Uterus (tissue), 3 donors: ENCODE measurements at regions not wholly inside any gene's neighbourhood (a gene's known extent, or its start where the extent isn't known, plus 50 kb on each side); places are given as distances from the start of the nearest gene placed in this dataset.

Experiments used
- DNase-seq, 2 donors: peaks; one replicate each; pipeline ENCODE4 v3.0.0-alpha.2; 2019 to 2020
- H3K27ac ChIP-seq, 2 donors: fragments of 200-600 bp; sonication (generic); 1 replicate in 1 of 2; 2 replicates in 1 of 2; pipeline ENCODE4 v1.5.1; 2016 to 2018
- H3K27me3 ChIP-seq, 2 donors: fragments of 200-600 bp; sonication (generic); one replicate each; pipeline ENCODE4 v1.5.1; 2018 to 2019; ENCODE audit warnings: control low read depth in 1 of 2
- H3K36me3 ChIP-seq, 2 donors: fragments of 200-600 bp; sonication (generic); one replicate each; pipeline ENCODE4 v1.5.1; 2019; ENCODE audit warnings: control low read depth in 1 of 2
- H3K4me1 ChIP-seq, 2 donors: fragments of 200-600 bp; sonication (generic); one replicate each; pipeline ENCODE4 v1.5.1; 2018 to 2019; ENCODE audit warnings: control low read depth in 1 of 2
- H3K4me3 ChIP-seq, 2 donors: fragments of 200-600 bp; sonication (generic); 1 replicate in 1 of 2; 2 replicates in 1 of 2; pipeline ENCODE4 v1.5.1; 2018 to 2019; ENCODE audit warnings: mild to moderate bottlenecking in 1 of 2
- H3K9me3 ChIP-seq, 2 donors: fragments of 200-600 bp; sonication (generic); one replicate each; pipeline ENCODE4 v1.5.1; 2019; ENCODE audit warnings: control low read depth in 1 of 2
- POLR2A ChIP-seq, 2 donors: fragments of 450-650 bp; IDR thresholded peaks; one replicate each; pipeline ENCODE4 v1.6.1; 2016; ENCODE audit warnings: antibody characterized with exemption in 2 of 2, mild to moderate bottlenecking in 1 of 2, moderate library complexity in 1 of 2
- intact Hi-C: fragments of 100-400 bp; cut with DNase I; formaldehyde crosslinking; loops from one replicate; pipeline ENCODE4 v1.15.1; 2023; ENCODE audit warnings: low total_unique reads
- TF ChIP-seq, protein P1 (sequence below), 4 experiments: fragments of 200-600 bp in 2 of 4; fragments of 450-650 bp in 2 of 4; sonication (generic) in 2 of 4; IDR thresholded peaks; one replicate each; pipeline ENCODE4 v1.5.1; 2016 to 2019; ENCODE audit warnings: antibody characterized with exemption in 4 of 4, mild to moderate bottlenecking in 2 of 4, moderate library complexity in 1 of 4
- donor health status: DM: yes; HTN: yes; CAD: no.

DNA sequence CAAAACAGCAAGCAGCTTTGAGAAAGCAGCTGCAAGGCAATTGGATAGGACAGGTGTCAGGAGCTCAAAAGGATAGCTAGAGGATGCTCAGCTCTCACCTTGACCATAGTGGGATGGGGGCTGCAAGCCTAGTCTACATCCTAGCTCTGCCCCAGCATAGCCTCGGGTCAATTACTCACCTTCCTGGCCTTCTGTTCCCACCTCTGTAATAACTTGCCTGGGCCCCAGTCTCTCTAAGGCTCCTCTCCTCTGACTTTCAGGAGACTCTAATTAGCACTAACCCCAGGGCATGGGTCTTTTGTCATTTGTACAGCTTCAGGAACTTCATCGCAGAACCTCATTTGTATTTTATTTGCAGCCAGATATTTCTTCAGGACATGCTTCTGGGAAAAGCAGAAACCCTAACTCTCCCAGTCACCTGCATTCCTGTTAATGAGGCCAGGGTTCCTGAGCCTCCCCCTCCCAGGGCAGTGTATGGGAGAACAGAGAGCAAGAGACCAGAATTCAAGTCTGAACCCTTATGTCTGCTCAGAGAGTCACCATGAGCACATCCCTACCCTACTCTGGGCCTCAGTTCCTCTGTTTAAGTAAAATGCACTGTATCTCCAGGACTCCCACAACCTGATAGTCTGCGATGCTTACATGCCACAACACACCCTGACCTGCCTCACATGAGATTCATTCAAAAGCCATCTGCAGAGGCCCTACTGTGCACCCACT lies 108.1 kb downstream of the MATN1 start:
- no peaks in the 10 kb centered on the region for H3K27me3 ChIP-seq
- TF ChIP-seq, protein P1, sequence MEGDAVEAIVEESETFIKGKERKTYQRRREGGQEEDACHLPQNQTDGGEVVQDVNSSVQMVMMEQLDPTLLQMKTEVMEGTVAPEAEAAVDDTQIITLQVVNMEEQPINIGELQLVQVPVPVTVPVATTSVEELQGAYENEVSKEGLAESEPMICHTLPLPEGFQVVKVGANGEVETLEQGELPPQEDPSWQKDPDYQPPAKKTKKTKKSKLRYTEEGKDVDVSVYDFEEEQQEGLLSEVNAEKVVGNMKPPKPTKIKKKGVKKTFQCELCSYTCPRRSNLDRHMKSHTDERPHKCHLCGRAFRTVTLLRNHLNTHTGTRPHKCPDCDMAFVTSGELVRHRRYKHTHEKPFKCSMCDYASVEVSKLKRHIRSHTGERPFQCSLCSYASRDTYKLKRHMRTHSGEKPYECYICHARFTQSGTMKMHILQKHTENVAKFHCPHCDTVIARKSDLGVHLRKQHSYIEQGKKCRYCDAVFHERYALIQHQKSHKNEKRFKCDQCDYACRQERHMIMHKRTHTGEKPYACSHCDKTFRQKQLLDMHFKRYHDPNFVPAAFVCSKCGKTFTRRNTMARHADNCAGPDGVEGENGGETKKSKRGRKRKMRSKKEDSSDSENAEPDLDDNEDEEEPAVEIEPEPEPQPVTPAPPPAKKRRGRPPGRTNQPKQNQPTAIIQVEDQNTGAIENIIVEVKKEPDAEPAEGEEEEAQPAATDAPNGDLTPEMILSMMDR (IDR thresholded peaks at IDR 0.05), result no peak
- TF ChIP-seq POLR2A (IDR thresholded peaks at IDR 0.05), result no peak
- no peak overlapping the region for H3K27ac ChIP-seq
- no peak overlapping the region for H3K4me3 ChIP-seq
- H3K9me3 ChIP-seq, result no peaks in the 10 kb centered on the region
- intact Hi-C loops, result no loop called here
- peaks cover 0 to 4% of the 10 kb centered on the region in 2 donors for H3K4me1 ChIP-seq
- no peak for DNase-seq
- H3K36me3 ChIP-seq, result no peaks in the 10 kb centered on the region

DNA sequence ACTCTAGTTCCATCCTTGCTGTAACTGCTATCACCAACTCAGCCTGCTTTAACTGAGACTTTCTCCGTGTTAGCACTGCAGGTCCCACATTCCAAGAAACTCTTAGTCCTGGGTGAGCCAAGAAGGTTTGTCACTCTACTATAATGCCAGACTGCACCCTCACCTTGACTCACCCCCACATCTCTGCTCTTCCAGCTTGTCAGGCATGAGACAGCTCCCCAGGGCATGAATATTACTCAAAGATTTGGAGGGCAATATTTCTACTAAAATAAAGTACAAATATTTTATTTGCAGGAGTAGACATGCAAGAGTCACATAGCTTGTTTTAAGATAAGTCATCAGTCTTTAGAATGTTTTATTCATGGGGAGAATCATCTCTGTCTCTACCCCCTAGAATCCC lies 110.2 kb downstream of the MATN1 start:
- Histone ChIP-seq H3K4me3 (no peak overlapping the region), H3K36me3 (no peaks in the 10 kb centered on the region), H3K4me1 (peaks cover 0 to 3% of the 10 kb centered on the region in 2 donors), H3K9me3 (no peaks in the 10 kb centered on the region), H3K27ac (no peak overlapping the region), H3K27me3 (no peaks in the 10 kb centered on the region)
- DNase-seq, result no peak
- TF ChIP-seq, protein P1 (IDR thresholded peaks at IDR 0.05), result no peak
- TF ChIP-seq POLR2A (IDR thresholded peaks at IDR 0.05), result no peak
- intact Hi-C loops, result no loop called here

DNA sequence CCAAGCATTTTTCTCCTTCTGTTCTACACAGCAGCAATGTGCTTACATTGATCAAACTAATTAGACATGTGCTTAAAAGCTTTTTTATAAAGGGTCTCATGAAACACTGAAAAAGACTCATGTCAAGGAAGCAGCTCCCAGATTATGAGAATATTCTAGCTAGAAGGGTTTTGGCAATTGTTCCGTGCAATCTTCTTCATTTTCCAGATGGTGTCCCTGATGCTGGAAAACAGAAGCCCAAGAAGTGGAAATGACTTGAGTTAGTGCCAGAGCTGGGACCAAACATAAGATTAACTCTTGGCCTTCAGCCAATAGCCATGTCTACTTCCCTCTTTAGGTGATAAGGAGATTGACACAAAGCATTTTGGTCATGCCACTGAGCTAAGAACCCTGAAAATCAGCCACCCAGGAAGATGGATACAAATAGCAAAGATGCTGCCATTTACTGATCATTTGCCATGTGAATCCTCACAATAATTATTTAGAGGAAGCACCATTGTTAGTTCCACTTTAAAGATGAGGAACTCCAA lies 110.8 kb downstream of the MATN1 start:
- Histone ChIP-seq H3K9me3 (no peaks in the 10 kb centered on the region), H3K4me1 (no peaks in the 10 kb centered on the region), H3K36me3 (no peaks in the 10 kb centered on the region), H3K27me3 (no peaks in the 10 kb centered on the region), H3K27ac (no peak overlapping the region), H3K4me3 (no peak overlapping the region)
- no peak for TF ChIP-seq POLR2A (IDR thresholded peaks at IDR 0.05)
- TF ChIP-seq, protein P1 (IDR thresholded peaks at IDR 0.05), result no peak
- no peak for DNase-seq
- intact Hi-C loops, result no loop called here

DNA sequence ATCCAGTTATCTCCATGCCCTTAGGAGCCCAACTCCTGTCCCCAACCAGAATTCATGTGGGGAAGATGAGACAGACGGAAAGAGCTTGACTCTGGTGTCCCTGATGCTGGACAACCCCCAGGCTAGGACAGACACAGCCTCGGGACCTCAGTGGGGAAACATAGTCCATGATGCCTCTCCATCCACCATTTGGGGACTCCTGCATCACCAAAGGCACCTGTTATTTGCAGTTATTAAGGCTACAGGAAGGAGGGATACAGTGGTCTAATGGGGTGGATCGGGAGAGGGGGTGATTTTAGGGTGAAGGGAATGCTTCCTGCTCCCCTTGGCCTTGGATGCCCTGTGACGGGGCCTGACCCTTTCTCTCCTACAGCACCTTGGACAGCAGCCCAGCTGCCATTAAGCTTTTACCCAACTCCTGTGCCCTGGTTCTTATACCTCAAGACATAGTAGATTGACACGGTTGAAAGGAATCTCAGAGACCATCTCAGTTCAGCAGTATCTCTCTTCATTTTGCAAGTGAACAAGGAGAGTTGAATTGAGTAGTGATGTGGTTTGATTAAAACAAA lies 111.6 kb downstream of the MATN1 start:
- no peaks in the 10 kb centered on the region for H3K4me1 ChIP-seq
- H3K36me3 ChIP-seq, result no peaks in the 10 kb centered on the region
- H3K27me3 ChIP-seq, result no peaks in the 10 kb centered on the region
- H3K27ac ChIP-seq, result no peak overlapping the region
- no peak for DNase-seq
- intact Hi-C loops, result no loop called here
- TF ChIP-seq, protein P1 (IDR thresholded peaks at IDR 0.05), result no peak
- TF ChIP-seq POLR2A (IDR thresholded peaks at IDR 0.05), result no peak
- H3K4me3 ChIP-seq, result no peak overlapping the region
- H3K9me3 ChIP-seq, result no peaks in the 10 kb centered on the region

DNA sequence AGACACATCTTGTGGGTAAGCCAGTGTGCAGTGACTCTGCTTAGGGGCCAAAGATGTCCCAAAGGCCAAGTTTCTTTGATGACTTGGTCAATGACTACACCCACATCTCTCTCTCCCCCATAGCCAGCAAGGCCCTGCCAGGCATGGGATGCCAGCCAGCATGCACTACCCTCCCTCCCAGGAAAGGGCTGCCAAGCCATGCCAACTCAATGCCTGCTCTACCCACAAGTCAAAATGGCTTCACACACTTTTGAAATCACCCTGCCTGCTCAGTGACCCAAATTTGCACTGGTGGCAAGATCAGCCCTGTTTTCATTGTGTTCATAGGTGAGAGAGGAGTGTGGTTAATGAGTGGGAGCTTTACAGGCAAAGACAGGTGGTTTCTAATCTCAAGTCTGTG lies 112.5 kb downstream of the MATN1 start:
- TF ChIP-seq, protein P1 (IDR thresholded peaks at IDR 0.05), result no peak
- no peak for TF ChIP-seq POLR2A (IDR thresholded peaks at IDR 0.05)
- no peak overlapping the region for H3K4me3 ChIP-seq
- DNase-seq, result no peak

More for the DNA sequence above, 112.5 kb downstream of the MATN1 start:
- H3K4me1 ChIP-seq, result no peaks in the 10 kb centered on the region
- H3K27me3 ChIP-seq, result no peaks in the 10 kb centered on the region
- H3K9me3 ChIP-seq, result no peaks in the 10 kb centered on the region
- no peaks in the 10 kb centered on the region for H3K36me3 ChIP-seq
- intact Hi-C loops, result no loop called here
- H3K27ac ChIP-seq, result no peak overlapping the region
